GM18505 (cell line): ENCODE measurements at regions not wholly inside any gene's neighbourhood (a gene's known extent, or its start where the extent isn't known, plus 50 kb on each side); places are given as distances from the start of the nearest gene placed in this dataset.
"Not testable (repeated sequence)": the region's sequence is repeated elsewhere in the genome, so short reads cannot be mapped to it uniquely, and the experiment has no call there.

ENCODE experiments used
- ATAC-seq: cut with Tn5 transposase; IDR thresholded peaks from one replicate; pipeline ENCODE4 v1.9.1; 2021; ENCODE audit not compliant: unreplicated experiment
- POLR2A ChIP-seq: IDR thresholded peaks from 4 replicates; pipeline ENCODE4 v1.6.1; 2011; ENCODE audit warnings: borderline replicate concordance; ENCODE audit not compliant: insufficient read depth, insufficient read length; ENCODE audit errors: extremely low read depth

- no peak for TF ChIP-seq POLR2A
- ATAC-seq: no peak
Measured at GRCh38 chr2:36170805-36171204, 184.8 kb upstream of the CRIM1 start.

- TF ChIP-seq POLR2A: no peak
- ATAC-seq: no peak
Measured at GRCh38 chr2:36169843-36170242, 185.7 kb upstream of the CRIM1 start.

GRCh38 chr2:36168115-36168514, 187.5 kb upstream of the CRIM1 start:
- no peak for ATAC-seq
- no peak for TF ChIP-seq POLR2A

GRCh38 chr2:36165132-36165531, 190.4 kb upstream of the CRIM1 start:
- TF ChIP-seq POLR2A: no peak
- ATAC-seq: no peak

- no peak for TF ChIP-seq POLR2A
- ATAC-seq: peak; percentile 55
Measured at GRCh38 chr2:36163520-36164254, 191.9 kb upstream of the CRIM1 start.

- not testable (repeated sequence) for ATAC-seq
Measured at GRCh38 chr2:36157093-36157492, 198.5 kb upstream of the CRIM1 start.

- ATAC-seq: peak; percentile 78
- TF ChIP-seq POLR2A: no peak
Measured at GRCh38 chr2:36147670-36148390, 207.7 kb upstream of the CRIM1 start.

GRCh38 chr2:36146765-36147164, 208.8 kb upstream of the CRIM1 start:
- no peak for ATAC-seq
- TF ChIP-seq POLR2A: no peak

GRCh38 chr2:36140391-36140790, 215.2 kb upstream of the CRIM1 start:
- ATAC-seq: no peak
- no peak for TF ChIP-seq POLR2A

GRCh38 chr2:36137612-36138011, 218.0 kb upstream of the CRIM1 start:
- no peak for TF ChIP-seq POLR2A
- no peak for ATAC-seq

GRCh38 chr2:36134281-36134680, 221.3 kb upstream of the CRIM1 start:
- no peak for ATAC-seq
- TF ChIP-seq POLR2A: no peak

- ATAC-seq: no peak
- TF ChIP-seq POLR2A: no peak
Measured at GRCh38 chr2:36128359-36128758, 227.2 kb upstream of the CRIM1 start.

GRCh38 chr2:36125702-36126101, 229.9 kb upstream of the CRIM1 start:
- ATAC-seq: no peak
- TF ChIP-seq POLR2A: no peak

GRCh38 chr2:36123995-36124394, 231.6 kb upstream of the CRIM1 start:
- no peak for ATAC-seq
- no peak for TF ChIP-seq POLR2A

GRCh38 chr2:36097022-36097421, 258.6 kb upstream of the CRIM1 start:
- no peak for ATAC-seq
- no peak for TF ChIP-seq POLR2A

- ATAC-seq: not testable (repeated sequence)
Measured at GRCh38 chr2:36091844-36092741, 263.5 kb upstream of the CRIM1 start.
